Posterior cingulate gyrus (tissue), 11 donors: ENCODE measurements at regions not wholly inside any gene's neighbourhood (a gene's known extent, or its start where the extent isn't known, plus 50 kb on each side); places are given as distances from the start of the nearest gene placed in this dataset.

Experiments
- DNase-seq, 10 donors: peaks; one replicate each; pipeline versions ENCODE4 v3.0.0 to v3.0.0-alpha.2; 2020 to 2021; ENCODE audit warnings: mixed read lengths in 3 of 10
- intact Hi-C: fragments of 100-400 bp; cut with DNase I; formaldehyde crosslinking; loops from one replicate; pipeline ENCODE4 v1.15.1; 2023

GRCh38 chr2:77999376-77999775 is 477.2 kb upstream of the LRRTM4 start:
- intact Hi-C loops = no loop called here

GRCh38 chr2:78009289-78009688 is 487.1 kb upstream of the LRRTM4 start:
- intact Hi-C loops = no loop called here

More at GRCh38 chr2:77999376-77999775, 477.2 kb upstream of the LRRTM4 start:
- DNase-seq = no peak

GRCh38 chr2:78011251-78011650 is 489.1 kb upstream of the LRRTM4 start:
- intact Hi-C loops = no loop called here
- DNase-seq = no peak

More at GRCh38 chr2:78009289-78009688, 487.1 kb upstream of the LRRTM4 start:
- DNase-seq = no peak

GRCh38 chr2:78020491-78020890 is 498.3 kb upstream of the LRRTM4 start:
- no peak for DNase-seq
- intact Hi-C loops = no loop called here

GRCh38 chr2:78023356-78023755 is 501.2 kb upstream of the LRRTM4 start:
- intact Hi-C loops = no loop called here
- DNase-seq = peak in 1 of 10 donors; percentile 28

GRCh38 chr2:78024996-78025395 is 502.8 kb upstream of the LRRTM4 start:
- no peak for DNase-seq
- intact Hi-C loops = no loop called here

- intact Hi-C loops = no loop called here
Measured at GRCh38 chr2:78029392-78029995, 507.3 kb upstream of the LRRTM4 start.

GRCh38 chr2:78034706-78035105 is 512.5 kb upstream of the LRRTM4 start:
- intact Hi-C loops = no loop called here
- no peak for DNase-seq

More at GRCh38 chr2:78029392-78029995, 507.3 kb upstream of the LRRTM4 start:
- DNase-seq = no peak

- no peak for DNase-seq
- intact Hi-C loops = no loop called here
Measured at GRCh38 chr2:78035804-78036203, 513.6 kb upstream of the LRRTM4 start.

- DNase-seq = no peak
- intact Hi-C loops = no loop called here
Measured at GRCh38 chr2:78051480-78051879, 529.3 kb upstream of the LRRTM4 start.

- intact Hi-C loops = no loop called here
- no peak for DNase-seq
Measured at GRCh38 chr2:78056976-78057375, 534.8 kb upstream of the LRRTM4 start.

GRCh38 chr2:78061301-78061700 is 539.1 kb upstream of the LRRTM4 start:
- DNase-seq = no peak
- intact Hi-C loops = no loop called here

- intact Hi-C loops = no loop called here
- no peak for DNase-seq
Measured at GRCh38 chr2:78061732-78062131, 539.6 kb upstream of the LRRTM4 start.

GRCh38 chr2:78063246-78064020 is 541.3 kb upstream of the LRRTM4 start:
- intact Hi-C loops = no loop called here
- DNase-seq = no peak

- intact Hi-C loops = no loop called here
Measured at GRCh38 chr2:78065366-78065765, 543.2 kb upstream of the LRRTM4 start.

GRCh38 chr2:78068808-78069207 is 546.6 kb upstream of the LRRTM4 start:
- intact Hi-C loops = no loop called here
- no peak for DNase-seq

More at GRCh38 chr2:78065366-78065765, 543.2 kb upstream of the LRRTM4 start:
- DNase-seq = no peak

- no peak for DNase-seq
- intact Hi-C loops = no loop called here
Measured at GRCh38 chr2:78070693-78071092, 548.5 kb upstream of the LRRTM4 start.

GRCh38 chr2:78077633-78078032 is 555.5 kb upstream of the LRRTM4 start:
- intact Hi-C loops = no loop called here
- DNase-seq = no peak

GRCh38 chr2:78082555-78082954 is 560.4 kb upstream of the LRRTM4 start:
- DNase-seq = no peak
- intact Hi-C loops = no loop called here

GRCh38 chr2:78093436-78093835 is 571.3 kb upstream of the LRRTM4 start:
- intact Hi-C loops = no loop called here
- DNase-seq = no peak

- intact Hi-C loops = no loop called here
- no peak for DNase-seq
Measured at GRCh38 chr2:78109272-78109671, 587.1 kb upstream of the LRRTM4 start.

GRCh38 chr2:78115291-78115690 is 593.1 kb upstream of the LRRTM4 start:
- intact Hi-C loops = no loop called here
- DNase-seq = no peak
